ENCODE measurements at regions not wholly inside any gene's neighbourhood (a gene's known extent, or its start where the extent isn't known, plus 50 kb on each side); places are given as distances from the start of the nearest gene placed in this dataset.
"Not testable (repeated sequence)": the region's sequence is repeated elsewhere in the genome, so short reads cannot be mapped to it uniquely, and the experiment has no call there.

DNA sequence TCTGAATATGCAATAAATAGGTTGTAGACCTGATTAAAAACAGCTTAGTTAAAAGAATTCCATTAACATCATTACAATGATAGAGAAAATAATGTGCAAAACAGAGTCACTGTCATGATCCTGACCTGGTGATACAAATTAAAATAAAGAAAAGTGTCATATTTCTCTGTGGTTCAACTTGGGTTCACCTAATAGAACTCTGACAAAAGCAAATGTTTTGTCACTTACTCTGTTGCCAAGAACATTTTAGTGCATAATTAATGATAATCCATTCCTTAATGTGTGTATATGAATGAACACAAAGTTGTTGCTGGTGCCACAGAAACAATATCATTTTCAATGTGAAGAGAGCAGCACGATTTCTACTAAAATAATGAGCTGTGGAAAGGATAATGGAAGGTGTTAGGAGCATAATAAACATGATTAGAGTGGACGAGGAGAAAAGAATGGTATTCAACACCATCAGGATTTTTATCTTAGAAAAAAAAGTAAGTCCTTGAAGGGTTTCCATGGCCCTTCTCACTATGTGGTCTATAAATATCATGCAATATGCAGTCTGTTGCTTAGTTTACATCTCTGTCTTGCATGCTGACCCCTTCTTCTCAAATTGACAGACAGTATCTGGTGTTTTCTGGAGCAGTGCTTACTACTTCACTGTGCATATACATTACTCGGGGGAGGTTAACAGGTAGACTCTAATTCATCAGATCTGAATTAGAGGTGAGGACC, 656.6 kb upstream of the MMS22L start:
- DNase-seq: no peak

DNA sequence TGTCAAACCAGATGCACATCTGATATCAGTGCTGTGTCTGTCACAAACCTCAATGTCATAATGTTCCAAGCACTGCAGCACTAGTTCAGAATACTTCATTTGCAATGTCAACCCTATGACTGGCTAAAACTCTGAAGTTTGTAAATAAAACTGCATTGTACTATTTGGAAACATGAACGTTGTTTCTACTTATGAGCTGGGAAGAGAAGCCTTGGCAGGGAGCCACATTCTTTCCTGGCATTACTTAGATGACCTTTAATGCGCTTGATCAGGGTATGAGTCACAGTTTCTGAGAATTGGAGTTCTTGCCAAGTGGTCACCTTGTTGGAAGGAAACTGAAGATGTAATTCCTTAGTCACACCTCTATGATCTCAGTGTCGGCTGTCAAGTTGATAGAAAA, 664.8 kb upstream of the MMS22L start:
- DNase-seq: no peak

DNA sequence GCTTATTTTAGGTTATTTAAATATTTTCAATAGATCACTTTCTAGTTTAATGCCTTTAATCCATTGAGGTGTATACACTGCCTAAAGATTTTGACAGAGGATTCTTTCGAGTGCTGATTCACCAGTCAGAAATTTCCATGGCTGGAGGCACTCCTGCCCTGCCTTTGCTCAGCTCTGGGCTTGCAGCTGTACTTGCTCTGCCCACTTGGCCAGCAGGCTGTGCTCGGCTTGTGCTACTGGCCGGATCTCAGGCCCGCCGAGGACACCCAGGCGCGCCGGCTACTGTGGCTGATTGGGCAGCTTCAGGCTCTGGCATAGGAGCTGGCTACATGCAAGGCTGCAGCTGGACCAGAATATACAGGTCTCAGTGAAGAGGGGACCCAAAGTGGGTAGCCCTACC, 675.1 kb upstream of the MMS22L start:
- no peak for DNase-seq

- DNase-seq: no peak
Observed at GRCh38 chr6:97963193-97963592, 680.2 kb upstream of the MMS22L start.

- DNase-seq: no peak
Observed at GRCh38 chr6:97969065-97969464, 686.0 kb upstream of the MMS22L start.

DNA sequence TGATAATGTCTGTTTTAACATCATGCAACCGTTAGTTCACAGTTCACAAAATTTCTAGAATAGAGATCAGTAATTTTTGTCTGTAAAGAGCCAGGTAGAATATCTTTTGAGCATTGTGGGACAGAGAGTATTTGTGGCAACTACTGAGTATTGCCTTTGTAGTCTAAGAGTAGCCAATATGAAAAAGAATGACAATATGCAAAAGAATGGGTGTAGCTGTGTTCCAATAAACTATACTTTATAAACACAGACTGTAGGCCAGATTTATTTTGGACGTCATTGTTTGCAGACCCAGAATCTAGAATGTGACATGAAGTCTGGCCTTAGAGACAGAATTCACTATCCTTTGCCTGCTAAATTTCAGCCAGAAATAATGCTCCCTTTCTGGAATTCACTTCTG, 694.1 kb upstream of the MMS22L start:
- DNase-seq: no peak

DNA sequence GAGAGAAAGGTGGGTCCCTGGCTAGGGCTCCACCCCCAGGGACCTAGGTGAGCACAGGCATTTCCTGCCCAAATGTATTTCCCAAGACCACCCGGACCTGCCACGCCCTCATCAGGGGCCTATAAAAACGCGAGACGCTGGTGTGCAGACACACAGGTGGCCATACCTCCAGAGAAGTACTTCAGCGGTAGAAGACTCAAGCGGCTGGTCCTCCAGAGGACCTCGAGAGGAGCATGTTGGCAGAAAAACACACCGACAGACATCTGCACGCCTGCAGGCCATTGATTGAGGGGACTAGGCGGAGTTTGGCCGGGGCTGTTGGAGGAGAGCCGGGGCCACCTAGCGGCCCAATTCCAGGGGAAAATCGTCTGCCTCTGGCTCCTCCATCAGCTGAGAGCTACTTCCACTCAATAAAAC, 695.8 kb upstream of the MMS22L start:
- DNase-seq: no peak

- not testable (repeated sequence) for DNase-seq
Observed at GRCh38 chr6:97979285-97979684, 696.3 kb upstream of the MMS22L start.

DNA sequence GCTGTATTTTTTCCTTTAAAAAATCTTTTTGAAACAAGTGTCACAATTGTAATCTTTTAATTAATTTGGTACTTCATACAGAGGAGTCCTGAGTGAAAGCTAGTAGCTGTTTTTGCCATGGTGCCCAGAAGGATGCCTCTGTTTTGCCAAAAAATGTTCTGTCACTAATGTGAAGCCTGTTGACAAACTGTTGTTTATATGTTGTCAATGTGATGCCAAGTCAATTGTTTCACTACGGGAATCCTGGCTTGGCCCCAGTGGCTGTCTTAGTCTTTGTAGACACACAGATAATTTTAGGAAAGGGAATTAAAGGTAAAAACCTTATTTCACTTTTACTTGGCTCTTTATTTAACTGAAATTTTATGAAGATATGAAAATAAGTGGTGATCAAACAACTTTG, 706.4 kb upstream of the MMS22L start:
- DNase-seq: no peak

GRCh38 chr6:97995158-97995557, 712.1 kb upstream of the MMS22L start:
- no peak for DNase-seq

DNA sequence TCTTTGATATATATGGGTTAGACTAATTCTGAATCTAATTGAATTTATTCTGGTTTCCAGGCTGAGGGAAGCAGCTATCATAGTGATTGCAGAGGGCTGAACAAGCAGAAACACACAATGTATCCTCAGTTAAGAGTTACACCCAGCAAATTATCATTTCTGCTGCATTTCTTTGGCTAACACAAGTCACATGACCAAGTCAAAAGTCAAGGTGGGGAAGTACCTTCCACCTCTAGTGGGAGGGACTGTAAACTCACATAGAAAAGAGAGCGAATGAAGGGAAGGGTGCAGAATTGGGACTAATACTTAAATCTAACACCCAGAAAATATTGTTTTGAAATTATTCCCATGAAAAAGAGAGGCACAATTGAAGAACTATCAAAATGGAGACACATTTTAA, 719.7 kb upstream of the MMS22L start:
- DNase-seq: no peak

GRCh38 chr6:98014442-98015201, 731.6 kb upstream of the MMS22L start:
- no peak for DNase-seq

GRCh38 chr6:98016565-98016964, 733.5 kb upstream of the MMS22L start:
- no peak for DNase-seq

- DNase-seq: no peak
Observed at GRCh38 chr6:98020222-98020621, 737.2 kb upstream of the MMS22L start.

- DNase-seq: no peak
Observed at GRCh38 chr6:98024359-98024758, 741.3 kb upstream of the MMS22L start.

- no peak for DNase-seq
Observed at GRCh38 chr6:98027898-98028297, 744.9 kb upstream of the MMS22L start.

DNA sequence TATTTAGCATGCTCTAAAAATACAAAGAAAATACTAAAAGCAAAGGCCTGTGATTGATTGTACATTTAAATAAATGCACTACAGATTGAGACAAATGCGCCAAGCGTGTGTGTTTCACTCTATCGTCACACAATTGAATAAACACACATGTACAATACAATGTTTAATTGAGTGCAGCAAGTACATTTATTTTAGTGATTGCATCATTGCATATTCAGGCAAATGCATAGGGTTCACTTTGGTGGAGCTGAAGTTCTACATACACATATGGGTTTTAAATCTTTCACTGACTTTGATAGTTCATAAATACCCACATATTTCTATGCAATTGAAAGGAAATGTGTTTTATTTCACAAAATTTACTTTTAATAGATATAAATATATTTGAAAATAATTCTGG, 750.6 kb upstream of the MMS22L start:
- DNase-seq: no peak

GRCh38 chr6:98036344-98036923, 753.4 kb upstream of the MMS22L start:
- DNase-seq: no peak

GRCh38 chr6:98037571-98037970, 754.6 kb upstream of the MMS22L start:
- DNase-seq: no peak

DNA sequence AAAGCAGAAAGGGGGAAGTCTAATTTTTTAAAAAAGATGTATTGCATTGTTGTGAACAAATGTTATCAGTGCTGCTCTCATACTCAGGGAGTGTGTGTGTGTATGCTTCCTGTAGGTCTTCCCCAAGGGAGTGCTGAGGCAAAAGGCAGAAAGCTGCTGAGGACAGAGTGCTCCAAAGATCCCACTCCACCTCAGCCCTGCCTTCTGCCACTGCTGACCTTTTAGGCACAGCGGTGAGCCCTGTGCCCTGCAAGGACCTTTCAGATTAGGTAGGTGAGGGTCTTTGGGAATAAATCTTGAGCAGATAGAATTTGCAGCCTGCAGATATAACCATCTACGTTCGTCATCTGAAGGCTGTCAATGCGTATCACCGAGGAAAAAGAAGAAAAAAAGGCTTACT, 756.4 kb upstream of the MMS22L start:
- DNase-seq: no peak

DNA sequence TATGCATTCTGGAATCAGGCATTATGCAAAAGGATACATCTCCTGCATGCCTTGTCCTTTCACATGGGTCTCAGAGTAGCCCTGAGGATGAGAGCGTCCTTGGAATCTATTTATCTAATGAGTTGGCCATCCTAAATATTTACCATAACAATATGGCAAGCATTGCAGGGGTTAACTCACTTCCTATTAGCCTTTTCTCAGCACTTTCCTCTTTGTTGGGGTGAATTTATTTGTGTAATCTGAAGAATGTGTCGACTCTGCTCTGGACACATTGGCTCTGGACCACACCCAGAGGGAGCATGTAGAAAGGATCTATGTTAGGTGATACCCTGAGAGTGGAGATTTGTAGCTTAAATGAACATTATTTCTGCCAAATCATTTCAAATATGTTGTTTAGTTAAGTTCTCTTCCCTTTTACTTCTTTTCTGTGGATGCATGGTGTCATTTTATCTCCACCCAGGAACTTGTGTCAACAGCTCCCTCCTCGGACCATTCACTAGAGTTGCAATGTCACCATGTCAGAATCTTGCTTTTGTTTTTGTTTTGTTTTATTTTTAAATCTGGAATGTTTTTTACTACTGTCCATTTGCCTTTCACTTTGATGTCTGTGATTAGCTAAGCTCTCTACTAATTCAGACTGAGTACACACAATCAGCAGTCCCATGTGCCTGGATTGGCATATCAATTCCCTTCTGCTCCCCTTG, 757.0 kb upstream of the MMS22L start:
- no peak for DNase-seq

GRCh38 chr6:98041056-98041455, 758.0 kb upstream of the MMS22L start:
- no peak for DNase-seq

- DNase-seq: no peak
Observed at GRCh38 chr6:98041921-98042320, 758.9 kb upstream of the MMS22L start.

- no peak for DNase-seq
Observed at GRCh38 chr6:98044151-98044561, 761.1 kb upstream of the MMS22L start.
